ENCODE measurements at regions not wholly inside any gene's neighbourhood (a gene's known extent, or its start where the extent isn't known, plus 50 kb on each side); places are given as distances from the start of the nearest gene placed in this dataset.

- POLR2A ChIA-PET: no interaction called here
Observed at GRCh38 chr2:107290041-107290440, 404.1 kb upstream of the ST6GAL2 start.

GRCh38 chr2:107303964-107304363 is 418.0 kb upstream of the ST6GAL2 start:
- no peak for TF ChIP-seq EZH2 (IDR thresholded peaks at IDR 0.05; ENCODE audit: borderline replicate concordance, insufficient read depth, low read depth, low read length, poor library complexity, severe bottlenecking)
- no peak for TF ChIP-seq CTCF (IDR thresholded peaks at IDR 0.05)
- Histone ChIP-seq H3K4me3 (ENCODE audit: control extremely low read depth in 1 of 5, extremely low read depth in 1 of 5, insufficient read depth in 1 of 5, low read depth in 2 of 5, low read length in 4 of 5) (no peak overlapping the region), H3K4me1 (ENCODE audit: control insufficient read depth in 2 of 2, insufficient read depth in 2 of 2, low read length in 2 of 2) (no peaks in the 10 kb centered on the region), H3K79me2 (ENCODE audit: control insufficient read depth, insufficient read depth, low read length) (no peaks in the 10 kb centered on the region), H4K20me1 (ENCODE audit: control insufficient read depth, insufficient read depth, low read length, poor library complexity, severe bottlenecking) (no peaks in the 10 kb centered on the region), H3K9ac (ENCODE audit: low read length) (no peak overlapping the region), H3K27me3 (replicated peaks in 1 of 4; ENCODE audit: control extremely low read depth in 1 of 4, control insufficient read depth in 3 of 4, insufficient read depth in 4 of 4, low read length in 3 of 4) (no peaks in the 10 kb centered on the region), H3K4me2 (replicated peaks; ENCODE audit: low read depth, low read length, poor library complexity, severe bottlenecking) (no peak overlapping the region), H3K27ac (ENCODE audit: low read length in 2 of 2) (no peak overlapping the region), H2AFZ (ENCODE audit: insufficient read depth, low read depth, low read length, poor library complexity, severe bottlenecking) (no peak overlapping the region), H3K36me3 (replicated peaks in 1 of 2; ENCODE audit: control extremely low read depth in 1 of 2, control insufficient read depth in 1 of 2, extremely low read depth in 1 of 2, insufficient read depth in 2 of 2, low read length in 1 of 2) (no peaks in the 10 kb centered on the region), H3K9me3 (ENCODE audit: control extremely low read depth in 1 of 3, control insufficient read depth in 2 of 3, insufficient read depth in 1 of 3, low read length in 2 of 3) (no peaks in the 10 kb centered on the region)
- H3K9me3 Mint-ChIP-seq (ENCODE audit: insufficient read depth): peaks cover 3% of the 10 kb centered on the region
- no peaks in the 10 kb centered on the region for H3K4me1 Mint-ChIP-seq
- intact Hi-C loops (cut with micrococcal nuclease): no loop called here
- DNase-seq (no peak), ATAC-seq (ENCODE audit: low read depth) (no peak)
- 0% methylated on average over 1 of the region's 2 CpGs for WGBS (ENCODE audit: insufficient coverage)
- ChIA-PET POLR2A (no interaction called here), CTCF (no interaction called here)
- H3K27ac Mint-ChIP-seq: no peak overlapping the region
- no peaks in the 10 kb centered on the region for H3K27me3 Mint-ChIP-seq
- H3K4me3 Mint-ChIP-seq: no peak overlapping the region

More at GRCh38 chr2:107290041-107290440, 404.1 kb upstream of the ST6GAL2 start:
- Histone ChIP-seq H3K4me2 (replicated peaks; ENCODE audit: low read depth, low read length, poor library complexity, severe bottlenecking) (no peak overlapping the region), H3K27me3 (replicated peaks in 1 of 4; ENCODE audit: control extremely low read depth in 1 of 4, control insufficient read depth in 3 of 4, insufficient read depth in 4 of 4, low read length in 3 of 4) (no peaks in the 10 kb centered on the region), H3K4me3 (ENCODE audit: control extremely low read depth in 1 of 5, extremely low read depth in 1 of 5, insufficient read depth in 1 of 5, low read depth in 2 of 5, low read length in 4 of 5) (no peak overlapping the region), H2AFZ (ENCODE audit: insufficient read depth, low read depth, low read length, poor library complexity, severe bottlenecking) (no peak overlapping the region), H3K4me1 (ENCODE audit: control insufficient read depth in 2 of 2, insufficient read depth in 2 of 2, low read length in 2 of 2) (no peaks in the 10 kb centered on the region), H4K20me1 (ENCODE audit: control insufficient read depth, insufficient read depth, low read length, poor library complexity, severe bottlenecking) (no peaks in the 10 kb centered on the region), H3K27ac (ENCODE audit: low read length in 2 of 2) (no peak overlapping the region), H3K36me3 (replicated peaks in 1 of 2; ENCODE audit: control extremely low read depth in 1 of 2, control insufficient read depth in 1 of 2, extremely low read depth in 1 of 2, insufficient read depth in 2 of 2, low read length in 1 of 2) (no peaks in the 10 kb centered on the region), H3K9me3 (ENCODE audit: control extremely low read depth in 1 of 3, control insufficient read depth in 2 of 3, insufficient read depth in 1 of 3, low read length in 2 of 3) (peaks cover 0 to 12% (median 0%) of the 10 kb centered on the region in 3 donors), H3K79me2 (ENCODE audit: control insufficient read depth, insufficient read depth, low read length) (no peaks in the 10 kb centered on the region), H3K9ac (ENCODE audit: low read length) (no peak overlapping the region)
- ATAC-seq (ENCODE audit: low read depth) (no peak), DNase-seq (no peak)
- no peak overlapping the region for H3K27ac Mint-ChIP-seq
- intact Hi-C loops (cut with micrococcal nuclease): no loop called here
- no CpG with 5 or more reads among the region's 3 CpGs for WGBS (ENCODE audit: insufficient coverage)
- no peaks in the 10 kb centered on the region for H3K9me3 Mint-ChIP-seq (ENCODE audit: insufficient read depth)
- no peaks in the 10 kb centered on the region for H3K4me1 Mint-ChIP-seq
- no peak overlapping the region for H3K4me3 Mint-ChIP-seq
- CTCF ChIA-PET: no interaction called here
- H3K27me3 Mint-ChIP-seq: no peaks in the 10 kb centered on the region
- TF ChIP-seq CTCF (IDR thresholded peaks at IDR 0.05) (no peak), EZH2 (IDR thresholded peaks at IDR 0.05; ENCODE audit: borderline replicate concordance, insufficient read depth, low read depth, low read length, poor library complexity, severe bottlenecking) (no peak)

Measured in B cell (primary cell).